Suprapubic skin (tissue), 4 donors: ENCODE measurements at regions not wholly inside any gene's neighbourhood (a gene's known extent, or its start where the extent isn't known, plus 50 kb on each side); places are given as distances from the start of the nearest gene placed in this dataset.

Source experiments
- DNase-seq, 2 donors: peaks; one replicate each; pipeline ENCODE4 v3.0.0-alpha.2; 2019; ENCODE audit warnings: low spot score in 2 of 2
- H3K27ac ChIP-seq: fragments of 200-600 bp; sonication (generic); one replicate; pipeline ENCODE4 v1.5.1; 2019
- H3K27me3 ChIP-seq: fragments of 200-600 bp; sonication (generic); one replicate; pipeline ENCODE4 v1.5.1; 2019
- H3K36me3 ChIP-seq: fragments of 200-600 bp; sonication (generic); one replicate; pipeline ENCODE4 v1.5.1; 2019
- H3K4me1 ChIP-seq: fragments of 200-600 bp; sonication (generic); one replicate; pipeline ENCODE4 v1.5.1; 2019
- H3K4me3 ChIP-seq: fragments of 200-600 bp; sonication (generic); one replicate; pipeline ENCODE4 v1.5.1; 2019; ENCODE audit warnings: mild to moderate bottlenecking
- H3K9me3 ChIP-seq: fragments of 200-600 bp; sonication (generic); one replicate; pipeline ENCODE4 v1.5.1; 2019
- CTCF ChIP-seq, 2 donors: fragments of 200-600 bp in 1 of 2; fragments of 450-650 bp in 1 of 2; sonication (generic) in 1 of 2; IDR thresholded peaks; one replicate each; pipeline ENCODE4 v1.5.1; 2016 to 2019; ENCODE audit warnings: antibody characterized with exemption in 2 of 2, mild to moderate bottlenecking in 1 of 2, moderate library complexity in 1 of 2
- EP300 ChIP-seq: sonication (generic); formaldehyde crosslinking; IDR thresholded peaks from one replicate; pipeline ENCODE4 v1.6.1; 2017; ENCODE audit warnings: antibody characterized with exemption
- POLR2A ChIP-seq, 2 donors: fragments of 450-650 bp; IDR thresholded peaks; one replicate each; pipeline ENCODE4 v1.6.1; 2017; ENCODE audit warnings: antibody characterized with exemption in 2 of 2, mild to moderate bottlenecking in 2 of 2, moderate library complexity in 2 of 2
- POLR2AphosphoS5 ChIP-seq, 3 donors: sonication (generic); formaldehyde crosslinking; IDR thresholded peaks; one replicate each; pipeline ENCODE4 v1.6.1; 2017; ENCODE audit warnings: antibody characterized with exemption in 3 of 3
- WGBS: methylation state at CpG from one replicate; pipeline ENCODE4 v1.1.5; 2018; 5-methylcytosine and 5-hydroxymethylcytosine counted together

- WGBS: 55% methylated on average over 2 of the region's 2 CpGs
- no peak for DNase-seq
- H3K4me1 ChIP-seq: no peaks in the 10 kb centered on the region
- TF ChIP-seq POLR2A (IDR thresholded peaks at IDR 0.05) (no peak), POLR2AphosphoS5 (IDR thresholded peaks at IDR 0.05) (no peak), CTCF (IDR thresholded peaks at IDR 0.05) (no peak), EP300 (no peak)
- H3K27me3 ChIP-seq: no peaks in the 10 kb centered on the region
- H3K9me3 ChIP-seq: no peaks in the 10 kb centered on the region
- no peaks in the 10 kb centered on the region for H3K36me3 ChIP-seq
- no peak overlapping the region for H3K4me3 ChIP-seq
- no peak overlapping the region for H3K27ac ChIP-seq
Observed at GRCh38 chr5:17907094-17907493, 272.8 kb downstream of the TAF11L14 start.

- no peak overlapping the region for H3K4me3 ChIP-seq
- no peaks in the 10 kb centered on the region for H3K9me3 ChIP-seq
- no peak overlapping the region for H3K27ac ChIP-seq
- TF ChIP-seq CTCF (IDR thresholded peaks at IDR 0.05) (no peak), EP300 (no peak), POLR2A (IDR thresholded peaks at IDR 0.05) (no peak), POLR2AphosphoS5 (IDR thresholded peaks at IDR 0.05) (no peak)
- no peaks in the 10 kb centered on the region for H3K27me3 ChIP-seq
- no peaks in the 10 kb centered on the region for H3K4me1 ChIP-seq
- no peak for DNase-seq
- no peaks in the 10 kb centered on the region for H3K36me3 ChIP-seq
Observed at GRCh38 chr5:17910318-17910717, 276.1 kb downstream of the TAF11L14 start.

GRCh38 chr5:17912794-17913193 lies 278.5 kb downstream of the TAF11L14 start:
- no peak for DNase-seq
- 94% methylated on average over 3 of the region's 3 CpGs for WGBS
- no peaks in the 10 kb centered on the region for H3K9me3 ChIP-seq

GRCh38 chr5:17916446-17916845 lies 282.2 kb downstream of the TAF11L14 start:
- H3K4me3 ChIP-seq: no peak overlapping the region
- H3K9me3 ChIP-seq: no peaks in the 10 kb centered on the region
- DNase-seq: no peak
- no peaks in the 10 kb centered on the region for H3K27me3 ChIP-seq
- 78% methylated on average over 6 of the region's 6 CpGs for WGBS
- H3K36me3 ChIP-seq: no peaks in the 10 kb centered on the region
- H3K27ac ChIP-seq: no peak overlapping the region
- H3K4me1 ChIP-seq: no peaks in the 10 kb centered on the region
- TF ChIP-seq POLR2A (IDR thresholded peaks at IDR 0.05) (no peak), CTCF (IDR thresholded peaks at IDR 0.05) (no peak), EP300 (no peak), POLR2AphosphoS5 (IDR thresholded peaks at IDR 0.05) (no peak)

More at GRCh38 chr5:17912794-17913193, 278.5 kb downstream of the TAF11L14 start:
- H3K4me1 ChIP-seq: no peaks in the 10 kb centered on the region
- TF ChIP-seq POLR2AphosphoS5 (IDR thresholded peaks at IDR 0.05) (no peak), EP300 (no peak), POLR2A (IDR thresholded peaks at IDR 0.05) (no peak), CTCF (IDR thresholded peaks at IDR 0.05) (no peak)
- no peak overlapping the region for H3K4me3 ChIP-seq
- no peak overlapping the region for H3K27ac ChIP-seq
- no peaks in the 10 kb centered on the region for H3K27me3 ChIP-seq
- no peaks in the 10 kb centered on the region for H3K36me3 ChIP-seq

- H3K4me3 ChIP-seq: no peak overlapping the region
- no peaks in the 10 kb centered on the region for H3K4me1 ChIP-seq
Observed at GRCh38 chr5:17917465-17917864, 283.2 kb downstream of the TAF11L14 start.

More at GRCh38 chr5:17917465-17917864, 283.2 kb downstream of the TAF11L14 start:
- Histone ChIP-seq H3K9me3 (no peaks in the 10 kb centered on the region), H3K36me3 (no peaks in the 10 kb centered on the region), H3K27me3 (no peaks in the 10 kb centered on the region), H3K27ac (no peak overlapping the region)
- DNase-seq: no peak
- TF ChIP-seq CTCF (IDR thresholded peaks at IDR 0.05): no peak
- TF ChIP-seq POLR2A (IDR thresholded peaks at IDR 0.05): no peak
- TF ChIP-seq EP300: no peak
